ENCODE measurements at regions not wholly inside any gene's neighbourhood (a gene's known extent, or its start where the extent isn't known, plus 50 kb on each side); places are given as distances from the start of the nearest gene placed in this dataset.

- ATAC-seq (no peak), DNase-seq (ENCODE audit: low read depth, low spot score) (no peak)
- intact Hi-C loops (cut with micrococcal nuclease), result no loop called here
- BruUV-seq (replicated peaks), result no TSS peak
- no peak overlapping the region for H3K9ac ChIP-seq (ENCODE audit: low read length)
- H3K27ac ChIP-seq (ENCODE audit: low read depth, low read length), result no peak overlapping the region
- CTCF ChIA-PET, result no interaction called here
- H4K20me1 ChIP-seq (ENCODE audit: insufficient read depth), result no peaks in the 10 kb centered on the region
- H3K27me3 ChIP-seq (ENCODE audit: insufficient read depth, low read length), result peaks cover 48% of the 10 kb centered on the region
- POLR2A ChIA-PET, result no interaction called here
- H3K4me3 ChIP-seq (replicated peaks in 1 of 2; ENCODE audit: low read depth in 1 of 2, low read length in 2 of 2), result no peak overlapping the region
- no peak overlapping the region for H2AFZ ChIP-seq (ENCODE audit: low read depth, low read length, poor library complexity, severe bottlenecking)
- RAD21 ChIA-PET (ENCODE audit: low non-redundant PET in 1 of 2, low total read pairs in 2 of 2, uncharacterized antibody in 2 of 2, unreplicated experiment in 2 of 2), result no interaction called here
- no peaks in the 10 kb centered on the region for H3K9me3 ChIP-seq (ENCODE audit: control insufficient read depth in 1 of 2, insufficient read depth in 1 of 2, low read depth in 1 of 2, low read length in 2 of 2)
- H3K4me1 ChIP-seq (ENCODE audit: control insufficient read depth in 1 of 2, insufficient read depth in 2 of 2, low read length in 2 of 2), result no peaks in the 10 kb centered on the region
- H3K9me2 ChIP-seq (ENCODE audit: insufficient read depth), result no peaks in the 10 kb centered on the region
- H3K36me3 ChIP-seq (ENCODE audit: control insufficient read depth in 1 of 2, insufficient read depth in 2 of 2, low read length in 2 of 2), result no peaks in the 10 kb centered on the region
- TF ChIP-seq ZFX (IDR thresholded peaks at IDR 0.05) (no peak), SIN3A (IDR thresholded peaks at IDR 0.05; ENCODE audit: low read depth) (no peak), RAD21 (IDR thresholded peaks at IDR 0.05; ENCODE audit: low read depth) (no peak), ZBTB33 (IDR thresholded peaks at IDR 0.05; ENCODE audit: extremely low read depth, insufficient replicate concordance, low read length) (no peak), YY1 (IDR thresholded peaks at IDR 0.05; ENCODE audit: extremely low read depth, insufficient replicate concordance, low read depth, low read length) (no peak), FOSL1 (IDR thresholded peaks at IDR 0.05; ENCODE audit: low read depth) (no peak), ELF1 (IDR thresholded peaks at IDR 0.05; ENCODE audit: borderline replicate concordance, low read depth) (no peak), CTCF (IDR thresholded peaks at IDR 0.05 in 2 of 3, conservative IDR thresholded peaks at IDR 0.05 in 1 of 3; ENCODE audit: borderline replicate concordance in 1 of 3, insufficient read depth in 1 of 3, low read depth in 2 of 3, low read length in 2 of 3) (no peak), POLR2AphosphoS5 (IDR thresholded peaks at IDR 0.05; ENCODE audit: low read depth, low read length) (no peak), SRF (IDR thresholded peaks at IDR 0.05; ENCODE audit: low read depth) (no peak)
- H3K4me2 ChIP-seq (ENCODE audit: low read length), result no peak overlapping the region
- no peaks in the 10 kb centered on the region for H3K79me2 ChIP-seq (ENCODE audit: insufficient read depth, low read length)
Measured at GRCh38 chr1:30287976-30288375, 435.4 kb downstream of the MATN1 start.

All from HCT116 (cell line).